AG10803 (cell line): ENCODE measurements at regions not wholly inside any gene's neighbourhood (a gene's known extent, or its start where the extent isn't known, plus 50 kb on each side); places are given as distances from the start of the nearest gene placed in this dataset.

ENCODE experiments used
- DNase-seq: peaks from one replicate; pipeline ENCODE4 v3.0.0; 2010; ENCODE audit warnings: low read depth
- H3K4me3 ChIP-seq: 2 replicates; pipeline ENCODE4 v1.5.1; 2011; ENCODE audit warnings: mild to moderate bottlenecking, low read length, control low read depth
- TF ChIP-seq, protein P1 (sequence below): conservative IDR thresholded peaks from 2 replicates; pipeline ENCODE4 v1.5.1; 2011; ENCODE audit warnings: mild to moderate bottlenecking, low read length, control low read depth, inconsistent platforms

DNA sequence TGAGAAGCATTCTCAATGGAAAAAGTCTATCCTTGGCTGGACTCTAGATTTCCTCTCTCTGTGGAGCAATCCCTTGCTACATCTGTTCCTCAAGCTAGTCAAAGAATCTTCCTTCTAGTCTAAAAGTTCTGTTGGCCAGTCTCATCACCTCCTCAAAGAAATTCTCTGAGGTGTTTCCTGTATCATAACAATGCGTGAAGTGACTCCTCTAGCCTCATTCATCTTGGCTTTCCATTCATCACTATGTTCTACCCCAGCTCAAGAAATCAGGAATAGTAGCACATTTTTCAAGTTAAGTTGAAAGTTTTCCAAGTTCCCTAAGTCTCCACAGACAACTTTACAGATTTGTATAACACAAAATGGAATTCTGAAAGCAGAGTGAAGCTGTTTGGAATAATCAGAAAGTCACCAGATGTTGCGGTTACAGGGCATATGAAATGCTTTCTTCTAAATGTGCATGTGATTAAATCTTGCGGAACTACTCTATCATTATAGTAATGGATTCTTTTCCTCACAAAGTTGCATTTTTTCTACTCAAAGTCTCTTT is 176.6 kb upstream of the FREM1 start:
- no peak overlapping the region for H3K4me3 ChIP-seq
- TF ChIP-seq, protein P1, sequence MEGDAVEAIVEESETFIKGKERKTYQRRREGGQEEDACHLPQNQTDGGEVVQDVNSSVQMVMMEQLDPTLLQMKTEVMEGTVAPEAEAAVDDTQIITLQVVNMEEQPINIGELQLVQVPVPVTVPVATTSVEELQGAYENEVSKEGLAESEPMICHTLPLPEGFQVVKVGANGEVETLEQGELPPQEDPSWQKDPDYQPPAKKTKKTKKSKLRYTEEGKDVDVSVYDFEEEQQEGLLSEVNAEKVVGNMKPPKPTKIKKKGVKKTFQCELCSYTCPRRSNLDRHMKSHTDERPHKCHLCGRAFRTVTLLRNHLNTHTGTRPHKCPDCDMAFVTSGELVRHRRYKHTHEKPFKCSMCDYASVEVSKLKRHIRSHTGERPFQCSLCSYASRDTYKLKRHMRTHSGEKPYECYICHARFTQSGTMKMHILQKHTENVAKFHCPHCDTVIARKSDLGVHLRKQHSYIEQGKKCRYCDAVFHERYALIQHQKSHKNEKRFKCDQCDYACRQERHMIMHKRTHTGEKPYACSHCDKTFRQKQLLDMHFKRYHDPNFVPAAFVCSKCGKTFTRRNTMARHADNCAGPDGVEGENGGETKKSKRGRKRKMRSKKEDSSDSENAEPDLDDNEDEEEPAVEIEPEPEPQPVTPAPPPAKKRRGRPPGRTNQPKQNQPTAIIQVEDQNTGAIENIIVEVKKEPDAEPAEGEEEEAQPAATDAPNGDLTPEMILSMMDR: no peak
- DNase-seq: peak; percentile 91

DNA sequence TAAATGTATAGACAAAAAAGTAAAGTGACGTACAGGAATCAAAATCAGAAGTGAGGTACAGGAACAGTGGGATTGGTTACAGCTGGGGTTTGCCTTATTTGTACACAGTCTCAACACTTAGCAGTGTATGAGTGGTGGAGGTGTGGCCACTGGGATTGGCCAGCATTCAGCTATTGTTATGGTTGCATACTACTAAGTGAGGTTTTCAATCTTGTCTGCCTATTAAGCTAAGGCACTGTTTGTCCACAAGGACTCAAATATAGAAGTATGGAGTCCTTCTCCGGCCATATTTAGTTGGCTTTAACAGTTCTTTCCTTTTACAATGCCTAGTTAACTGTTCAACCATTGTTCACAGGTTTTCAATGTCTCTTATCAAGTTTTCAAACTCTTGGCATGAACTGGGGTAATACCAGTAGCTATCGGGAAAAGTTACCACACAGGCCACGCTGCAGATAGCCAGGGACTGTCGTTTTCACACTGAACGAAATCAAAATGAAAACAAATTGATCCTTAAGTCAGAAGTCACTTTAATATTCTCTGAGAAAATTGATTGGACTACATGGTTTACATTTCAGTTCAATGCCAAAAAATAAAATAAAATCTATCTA is 176.0 kb upstream of the FREM1 start:
- TF ChIP-seq, protein P1: no peak
- no peak for DNase-seq
- no peak overlapping the region for H3K4me3 ChIP-seq

DNA sequence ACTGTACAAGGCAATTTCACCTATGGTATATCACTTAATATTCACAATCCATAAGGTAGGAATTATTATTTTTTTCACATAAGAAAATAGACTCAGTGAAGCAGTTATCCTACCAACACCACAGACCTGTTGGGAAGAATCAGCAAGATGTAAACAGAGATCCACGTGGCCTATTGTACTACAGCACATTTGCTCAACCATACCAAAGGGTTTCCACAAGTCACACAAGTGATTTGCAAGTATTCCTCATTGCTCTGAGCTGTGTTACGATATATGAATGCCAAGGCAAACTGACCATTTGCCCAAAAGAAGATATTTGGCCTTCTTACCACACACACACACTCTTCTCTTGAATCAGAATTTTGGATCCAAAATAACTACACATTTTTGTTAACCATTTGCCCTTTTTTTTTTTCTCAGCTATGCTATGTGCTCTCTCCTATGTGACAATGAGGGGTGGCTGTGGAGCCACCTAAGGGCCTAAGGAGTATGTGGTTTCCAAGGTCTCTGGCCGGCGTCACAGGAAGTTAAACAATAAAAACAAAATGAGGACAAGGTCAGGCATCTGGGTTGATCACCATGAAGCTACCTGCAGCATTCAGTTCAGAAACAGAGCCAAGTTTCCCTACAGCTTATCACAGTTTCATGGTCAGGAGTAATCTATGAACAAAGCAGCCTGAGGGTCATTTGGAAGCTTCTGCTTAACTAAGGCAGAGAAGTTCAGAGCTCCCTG is 171.0 kb upstream of the FREM1 start:
- no peak for DNase-seq
- no peak overlapping the region for H3K4me3 ChIP-seq
- TF ChIP-seq, protein P1: no peak

DNA sequence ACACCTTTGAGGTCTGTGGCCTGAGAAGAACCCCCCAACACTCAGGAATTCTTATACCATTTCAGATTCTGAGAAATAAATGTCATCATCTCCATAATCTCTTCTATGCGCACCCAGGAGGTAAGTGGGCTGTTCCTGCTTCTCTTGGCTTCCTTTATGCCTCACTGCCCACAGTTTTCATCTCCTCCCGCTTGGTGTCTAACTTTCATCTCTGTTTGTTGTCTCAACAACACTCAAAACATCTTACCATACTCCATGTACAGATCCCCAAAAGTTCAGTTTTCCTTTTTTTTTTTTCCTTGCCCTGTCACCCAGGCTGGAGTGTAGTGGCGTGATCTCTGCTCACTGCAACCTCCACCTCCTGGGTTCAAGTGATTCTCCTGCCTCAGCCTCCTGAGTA is 170.2 kb upstream of the FREM1 start:
- no peak overlapping the region for H3K4me3 ChIP-seq
- no peak for DNase-seq
- TF ChIP-seq, protein P1: no peak

DNA sequence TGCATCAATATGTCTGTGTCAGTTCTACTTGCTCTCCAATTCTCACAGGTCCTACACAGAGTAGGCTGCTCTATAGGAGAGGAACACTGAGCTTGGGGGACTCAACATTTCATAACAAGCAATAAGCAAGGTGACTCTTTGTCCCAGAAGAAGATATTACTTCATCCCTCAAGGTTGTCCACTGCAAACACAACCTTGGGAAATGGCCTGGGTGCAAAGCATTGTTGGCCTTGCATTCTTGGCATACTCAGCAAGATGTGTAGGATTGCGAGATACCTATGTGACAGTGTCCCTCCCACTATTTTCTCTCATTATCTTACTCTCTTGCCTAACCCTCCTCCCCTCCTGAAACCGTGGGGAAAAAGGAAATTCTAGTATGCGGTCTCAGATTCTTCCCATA is 169.8 kb upstream of the FREM1 start:
- TF ChIP-seq, protein P1: no peak
- no peak overlapping the region for H3K4me3 ChIP-seq
- no peak for DNase-seq

DNA sequence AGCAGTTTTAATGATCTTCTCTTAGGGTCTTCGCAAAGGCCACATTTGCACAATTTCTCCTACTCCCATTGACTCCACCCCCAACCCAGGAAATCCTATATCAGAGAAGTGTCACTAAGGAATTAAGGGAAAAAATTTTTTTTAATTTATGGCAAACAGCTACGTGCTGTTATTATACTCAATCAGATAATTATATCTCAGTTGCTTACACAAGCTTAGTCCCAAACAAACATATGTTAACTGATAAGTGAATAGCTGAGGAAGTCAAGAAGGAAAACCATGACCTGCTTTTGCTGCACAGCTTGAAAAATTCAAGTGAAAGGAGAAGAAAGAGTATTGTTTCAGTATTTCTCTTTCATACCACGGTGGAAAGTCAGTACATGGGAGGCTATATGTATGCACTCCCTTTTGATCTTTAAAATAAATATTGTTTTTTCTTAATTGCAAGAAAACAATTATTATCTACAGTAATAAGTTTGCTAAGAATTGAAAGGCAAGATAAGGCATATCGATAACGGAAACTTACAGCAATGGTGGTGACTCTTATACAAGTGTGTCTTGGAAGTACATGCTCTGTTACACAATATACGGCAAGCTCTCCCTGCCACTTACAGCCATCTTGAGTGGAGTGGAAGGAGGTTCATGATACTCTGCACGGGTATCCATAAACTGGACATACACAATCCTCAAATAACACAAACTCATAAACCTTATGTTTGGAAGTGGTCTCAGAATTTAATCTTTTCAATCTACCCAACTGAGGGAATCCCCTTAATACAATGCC is 167.9 kb upstream of the FREM1 start:
- TF ChIP-seq, protein P1: no peak
- no peak overlapping the region for H3K4me3 ChIP-seq
- no peak for DNase-seq
